ENCODE measurements at regions not wholly inside any gene's neighbourhood (a gene's known extent, or its start where the extent isn't known, plus 50 kb on each side); places are given as distances from the start of the nearest gene placed in this dataset.

DNA sequence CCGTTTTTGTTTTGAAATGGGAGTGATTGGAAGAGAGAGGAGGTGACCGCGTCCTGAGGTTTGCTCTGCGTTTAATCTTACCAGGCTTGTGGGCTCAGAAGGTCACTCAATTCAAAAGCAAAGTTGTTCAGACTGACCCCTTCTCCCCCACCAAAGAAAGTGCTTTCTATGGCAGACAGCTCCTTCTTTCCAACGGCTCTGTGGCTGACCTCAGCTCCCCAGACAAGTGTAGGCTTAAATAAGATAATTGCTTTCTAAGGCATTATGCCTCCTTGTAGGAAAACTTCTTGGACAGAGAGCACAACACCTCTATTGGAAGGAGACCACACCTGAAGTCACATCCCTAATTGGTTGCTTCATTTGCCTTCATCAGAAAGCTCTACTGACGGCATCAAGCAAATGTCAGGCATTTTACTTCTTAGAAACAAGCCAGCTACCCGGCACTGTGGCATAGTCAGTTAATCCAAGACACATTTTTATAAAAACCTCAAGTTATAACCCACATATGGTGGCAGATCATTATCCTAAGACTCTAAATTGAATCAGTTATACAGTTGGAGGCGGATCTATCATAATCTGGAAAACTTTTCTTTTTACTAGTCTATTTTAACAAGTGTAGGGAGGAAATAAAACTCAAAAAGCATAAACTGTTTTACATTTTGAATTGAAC is 94.9 kb downstream of the TMEM174 start:
- H3K36me3 ChIP-seq (replicated peaks in 1 of 2; ENCODE audit: control insufficient read depth in 1 of 2, insufficient read depth in 2 of 2, low read length in 1 of 2): no peaks in the 10 kb centered on the region
- H3K4me3 ChIP-seq (ENCODE audit: low read depth in 2 of 2, low read length in 1 of 2): no peak overlapping the region
- H4K20me1 ChIP-seq (ENCODE audit: insufficient read depth): no peaks in the 10 kb centered on the region
- CTCF ChIA-PET: interaction anchor here (0.9 to 1.1 kb wide), 3 partner anchors 17 to 183 kb away, joined by 3 read pairs; no protein-coding TSS in a partner anchor
- H3K9me2 ChIP-seq: no peaks in the 10 kb centered on the region
- no peak overlapping the region for H3K4me2 ChIP-seq
- TF ChIP-seq FOSL2 (IDR thresholded peaks at IDR 0.05; ENCODE audit: borderline replicate concordance, low read depth): no peak
- no peak for TF ChIP-seq CHD2 (IDR thresholded peaks at IDR 0.05; ENCODE audit: low read length, partially characterized antibody)
- no peak for TF ChIP-seq MEF2A (IDR thresholded peaks at IDR 0.05; ENCODE audit: borderline replicate concordance, low read depth)
- TF ChIP-seq, protein P1, sequence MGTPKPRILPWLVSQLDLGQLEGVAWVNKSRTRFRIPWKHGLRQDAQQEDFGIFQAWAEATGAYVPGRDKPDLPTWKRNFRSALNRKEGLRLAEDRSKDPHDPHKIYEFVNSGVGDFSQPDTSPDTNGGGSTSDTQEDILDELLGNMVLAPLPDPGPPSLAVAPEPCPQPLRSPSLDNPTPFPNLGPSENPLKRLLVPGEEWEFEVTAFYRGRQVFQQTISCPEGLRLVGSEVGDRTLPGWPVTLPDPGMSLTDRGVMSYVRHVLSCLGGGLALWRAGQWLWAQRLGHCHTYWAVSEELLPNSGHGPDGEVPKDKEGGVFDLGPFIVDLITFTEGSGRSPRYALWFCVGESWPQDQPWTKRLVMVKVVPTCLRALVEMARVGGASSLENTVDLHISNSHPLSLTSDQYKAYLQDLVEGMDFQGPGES (IDR thresholded peaks at IDR 0.05; ENCODE audit: low read depth, low read length): no peak
- no peak for TF ChIP-seq SIN3A (IDR thresholded peaks at IDR 0.05; ENCODE audit: borderline replicate concordance, low read depth, low read length)
- TF ChIP-seq, protein P2, sequence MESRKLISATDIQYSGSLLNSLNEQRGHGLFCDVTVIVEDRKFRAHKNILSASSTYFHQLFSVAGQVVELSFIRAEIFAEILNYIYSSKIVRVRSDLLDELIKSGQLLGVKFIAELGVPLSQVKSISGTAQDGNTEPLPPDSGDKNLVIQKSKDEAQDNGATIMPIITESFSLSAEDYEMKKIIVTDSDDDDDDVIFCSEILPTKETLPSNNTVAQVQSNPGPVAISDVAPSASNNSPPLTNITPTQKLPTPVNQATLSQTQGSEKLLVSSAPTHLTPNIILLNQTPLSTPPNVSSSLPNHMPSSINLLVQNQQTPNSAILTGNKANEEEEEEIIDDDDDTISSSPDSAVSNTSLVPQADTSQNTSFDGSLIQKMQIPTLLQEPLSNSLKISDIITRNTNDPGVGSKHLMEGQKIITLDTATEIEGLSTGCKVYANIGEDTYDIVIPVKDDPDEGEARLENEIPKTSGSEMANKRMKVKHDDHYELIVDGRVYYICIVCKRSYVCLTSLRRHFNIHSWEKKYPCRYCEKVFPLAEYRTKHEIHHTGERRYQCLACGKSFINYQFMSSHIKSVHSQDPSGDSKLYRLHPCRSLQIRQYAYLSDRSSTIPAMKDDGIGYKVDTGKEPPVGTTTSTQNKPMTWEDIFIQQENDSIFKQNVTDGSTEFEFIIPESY (IDR thresholded peaks at IDR 0.05; ENCODE audit: borderline replicate concordance, low read depth): no peak
- TF ChIP-seq, protein P3, sequence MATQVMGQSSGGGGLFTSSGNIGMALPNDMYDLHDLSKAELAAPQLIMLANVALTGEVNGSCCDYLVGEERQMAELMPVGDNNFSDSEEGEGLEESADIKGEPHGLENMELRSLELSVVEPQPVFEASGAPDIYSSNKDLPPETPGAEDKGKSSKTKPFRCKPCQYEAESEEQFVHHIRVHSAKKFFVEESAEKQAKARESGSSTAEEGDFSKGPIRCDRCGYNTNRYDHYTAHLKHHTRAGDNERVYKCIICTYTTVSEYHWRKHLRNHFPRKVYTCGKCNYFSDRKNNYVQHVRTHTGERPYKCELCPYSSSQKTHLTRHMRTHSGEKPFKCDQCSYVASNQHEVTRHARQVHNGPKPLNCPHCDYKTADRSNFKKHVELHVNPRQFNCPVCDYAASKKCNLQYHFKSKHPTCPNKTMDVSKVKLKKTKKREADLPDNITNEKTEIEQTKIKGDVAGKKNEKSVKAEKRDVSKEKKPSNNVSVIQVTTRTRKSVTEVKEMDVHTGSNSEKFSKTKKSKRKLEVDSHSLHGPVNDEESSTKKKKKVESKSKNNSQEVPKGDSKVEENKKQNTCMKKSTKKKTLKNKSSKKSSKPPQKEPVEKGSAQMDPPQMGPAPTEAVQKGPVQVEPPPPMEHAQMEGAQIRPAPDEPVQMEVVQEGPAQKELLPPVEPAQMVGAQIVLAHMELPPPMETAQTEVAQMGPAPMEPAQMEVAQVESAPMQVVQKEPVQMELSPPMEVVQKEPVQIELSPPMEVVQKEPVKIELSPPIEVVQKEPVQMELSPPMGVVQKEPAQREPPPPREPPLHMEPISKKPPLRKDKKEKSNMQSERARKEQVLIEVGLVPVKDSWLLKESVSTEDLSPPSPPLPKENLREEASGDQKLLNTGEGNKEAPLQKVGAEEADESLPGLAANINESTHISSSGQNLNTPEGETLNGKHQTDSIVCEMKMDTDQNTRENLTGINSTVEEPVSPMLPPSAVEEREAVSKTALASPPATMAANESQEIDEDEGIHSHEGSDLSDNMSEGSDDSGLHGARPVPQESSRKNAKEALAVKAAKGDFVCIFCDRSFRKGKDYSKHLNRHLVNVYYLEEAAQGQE (IDR thresholded peaks at IDR 0.05; ENCODE audit: low read depth, low read length): no peak
- no peak for TF ChIP-seq YY1 (IDR thresholded peaks at IDR 0.05; ENCODE audit: low read depth)
- TF ChIP-seq ELF1 (IDR thresholded peaks at IDR 0.05): no peak
- TF ChIP-seq, protein P4, sequence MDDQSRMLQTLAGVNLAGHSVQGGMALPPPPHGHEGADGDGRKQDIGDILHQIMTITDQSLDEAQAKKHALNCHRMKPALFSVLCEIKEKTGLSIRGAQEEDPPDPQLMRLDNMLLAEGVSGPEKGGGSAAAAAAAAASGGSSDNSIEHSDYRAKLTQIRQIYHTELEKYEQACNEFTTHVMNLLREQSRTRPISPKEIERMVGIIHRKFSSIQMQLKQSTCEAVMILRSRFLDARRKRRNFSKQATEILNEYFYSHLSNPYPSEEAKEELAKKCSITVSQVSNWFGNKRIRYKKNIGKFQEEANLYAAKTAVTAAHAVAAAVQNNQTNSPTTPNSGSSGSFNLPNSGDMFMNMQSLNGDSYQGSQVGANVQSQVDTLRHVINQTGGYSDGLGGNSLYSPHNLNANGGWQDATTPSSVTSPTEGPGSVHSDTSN (IDR thresholded peaks at IDR 0.05): no peak
- TF ChIP-seq TAF1 (IDR thresholded peaks at IDR 0.05; ENCODE audit: borderline replicate concordance, low read depth, low read length): no peak
- no peak for TF ChIP-seq MXI1 (IDR thresholded peaks at IDR 0.05; ENCODE audit: low read depth, low read length)
- no peak for TF ChIP-seq POLR2AphosphoS5 (IDR thresholded peaks at IDR 0.05; ENCODE audit: low read depth, low read length)
- TF ChIP-seq FOXM1 (IDR thresholded peaks at IDR 0.05; ENCODE audit: low read depth): no peak
- no peak for TF ChIP-seq GABPA (IDR thresholded peaks at IDR 0.05; ENCODE audit: low read depth)
- TF ChIP-seq TEAD4 (IDR thresholded peaks at IDR 0.05; ENCODE audit: borderline replicate concordance, insufficient read depth): no peak
- TF ChIP-seq SMC3 (IDR thresholded peaks at IDR 0.05; ENCODE audit: low read depth, low read length): no peak
- TF ChIP-seq FOXJ3 (CRISPR knock-in tag; IDR thresholded peaks at IDR 0.05): no peak
- TF ChIP-seq RAD21 (IDR thresholded peaks at IDR 0.05; ENCODE audit: low read length): no peak
- H3K9me3 ChIP-seq: no peaks in the 10 kb centered on the region
- no peaks in the 10 kb centered on the region for H3K79me2 ChIP-seq (ENCODE audit: insufficient read depth)
- peaks cover 2 to 4% of the 10 kb centered on the region in 2 experiments; a peak in 2 of 4 replicates for H3K4me1 ChIP-seq (ENCODE audit: control insufficient read depth in 1 of 2, insufficient read depth in 2 of 2, low read depth in 1 of 2, low read length in 1 of 2)
- H3K27ac ChIP-seq (ENCODE audit: low read depth in 2 of 2, low read length in 1 of 2): no peak overlapping the region
- no peak overlapping the region; the same call in 1 of the 2 replicates for H2AFZ ChIP-seq (ENCODE audit: low read depth)
- POLR2A ChIA-PET: no interaction called here
- no peaks in the 10 kb centered on the region for H3F3A ChIP-seq (replicated peaks; ENCODE audit: insufficient read depth)
- no peak for DNase-seq
- H3K9ac ChIP-seq: no peak overlapping the region
- 90% methylated on average over 8 of the region's 8 CpGs for WGBS (ENCODE audit: low lambda C conversion rate)
- no peaks in the 10 kb centered on the region for H3K27me3 ChIP-seq (ENCODE audit: insufficient read depth)
